HG02981 (cell line): ENCODE measurements at regions not wholly inside any gene's neighbourhood (a gene's known extent, or its start where the extent isn't known, plus 50 kb on each side); places are given as distances from the start of the nearest gene placed in this dataset.
"Not testable (repeated sequence)": the region's sequence is repeated elsewhere in the genome, so short reads cannot be mapped to it uniquely, and the experiment has no call there.

Experiments
- ATAC-seq: cut with Tn5 transposase; IDR thresholded peaks from one replicate; pipeline ENCODE4 v1.9.1; 2021; ENCODE audit warnings: mild to moderate bottlenecking, moderate library complexity; ENCODE audit not compliant: unreplicated experiment

DNA sequence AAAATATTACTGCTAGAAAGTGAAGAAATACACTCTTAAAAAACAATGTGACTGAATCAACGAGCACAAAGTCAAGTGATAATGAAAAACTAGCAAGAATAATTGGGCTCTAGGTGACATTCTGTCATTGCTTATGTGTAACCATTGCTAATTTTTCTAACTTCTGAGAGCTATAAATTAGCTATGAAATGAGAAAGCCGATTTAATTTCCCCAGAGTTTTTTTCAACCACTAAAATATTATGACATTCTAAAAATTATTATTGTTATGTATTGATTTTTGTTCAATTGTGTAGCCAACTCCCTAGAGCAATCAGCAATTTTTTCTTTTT is 458.6 kb upstream of the ATXN8OS start:
- ATAC-seq: no peak

DNA sequence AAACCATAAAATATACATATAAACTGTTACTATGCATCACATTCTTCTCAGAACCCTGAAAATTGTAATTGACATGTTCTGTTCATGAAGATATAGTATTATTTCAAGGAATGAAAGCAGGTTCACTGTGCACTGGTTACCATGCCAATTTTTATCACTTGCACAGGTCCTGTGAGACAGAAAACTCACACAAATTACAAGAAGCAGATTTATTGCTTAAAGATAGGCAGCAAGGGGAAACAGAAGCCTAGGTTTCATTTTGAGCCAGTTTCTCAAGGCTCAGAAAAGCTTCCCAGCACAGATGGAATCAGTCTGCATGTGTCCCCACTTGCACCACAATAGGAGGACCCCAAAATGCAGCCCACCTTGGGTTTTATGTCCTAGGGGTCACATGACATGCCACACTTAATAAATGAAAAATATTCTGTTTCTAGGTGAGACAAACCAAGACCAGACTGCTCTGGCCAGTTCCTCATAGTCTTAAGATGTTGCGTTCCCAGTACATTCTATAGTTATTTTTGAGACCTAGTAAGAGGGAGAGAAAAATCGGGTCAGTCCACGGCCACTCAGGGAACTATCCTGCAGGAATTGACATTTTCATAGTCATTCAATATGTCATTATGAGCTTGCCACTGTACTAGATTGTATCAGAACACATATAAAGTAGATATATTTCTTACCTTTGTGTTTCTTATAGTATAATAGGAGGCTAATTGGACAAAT is 459.1 kb upstream of the ATXN8OS start:
- no peak for ATAC-seq

DNA sequence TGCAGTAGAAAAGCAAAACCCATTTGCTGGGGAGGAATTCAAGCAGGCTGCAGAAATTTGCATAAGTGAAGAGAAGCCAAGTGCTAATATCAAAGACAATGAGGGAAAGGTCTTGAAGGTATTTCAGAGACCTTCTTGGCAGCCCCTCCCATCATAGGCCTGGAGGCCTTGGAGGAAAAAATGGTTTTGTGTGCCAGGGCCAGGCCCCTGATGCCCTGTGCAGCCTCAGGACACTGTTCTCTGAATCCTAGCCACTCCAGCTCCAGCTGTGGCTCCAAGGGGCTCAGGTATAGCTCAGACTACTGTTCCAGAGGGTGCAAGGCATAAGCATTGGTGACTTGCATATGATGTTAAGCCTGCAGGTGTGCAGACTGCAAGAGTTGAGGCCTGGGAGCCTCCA is 463.2 kb upstream of the ATXN8OS start:
- ATAC-seq: no peak

DNA sequence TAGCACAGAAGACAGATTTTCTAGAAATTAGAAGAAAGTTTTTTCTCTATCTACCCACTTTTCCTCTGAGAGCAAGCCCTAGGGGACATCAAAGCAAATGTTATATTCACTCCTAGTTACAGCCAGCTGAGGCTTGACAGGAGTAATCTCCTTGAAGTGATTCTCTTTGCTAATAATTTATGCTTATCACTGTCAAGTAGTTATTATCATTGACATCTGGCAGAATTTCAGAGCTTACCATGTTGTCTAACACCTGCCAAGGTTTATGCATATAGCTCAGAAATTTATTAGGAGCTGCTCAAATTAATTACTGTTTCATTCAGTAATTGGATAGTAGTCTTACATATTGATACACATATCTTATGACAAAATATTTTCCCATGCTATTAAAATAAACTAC is 465.9 kb upstream of the ATXN8OS start:
- ATAC-seq: no peak

DNA sequence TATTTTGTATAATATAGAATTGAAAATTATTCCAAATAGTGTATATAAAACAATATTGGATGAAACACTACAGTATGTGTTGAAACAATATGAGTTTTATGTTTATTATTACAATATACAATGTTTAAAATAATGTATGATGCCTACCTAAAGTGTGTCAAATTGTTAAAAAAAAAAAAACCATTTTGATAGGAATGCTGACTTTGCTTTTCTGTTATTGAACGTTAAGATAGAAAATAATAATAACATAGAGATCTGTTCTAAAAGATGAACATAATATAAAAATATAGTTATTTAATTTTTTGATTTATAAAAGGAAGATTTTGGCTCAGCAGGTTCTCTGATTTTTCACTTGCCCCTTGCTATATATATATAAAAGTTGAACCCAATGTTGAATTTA is 474.6 kb upstream of the ATXN8OS start:
- ATAC-seq: no peak

DNA sequence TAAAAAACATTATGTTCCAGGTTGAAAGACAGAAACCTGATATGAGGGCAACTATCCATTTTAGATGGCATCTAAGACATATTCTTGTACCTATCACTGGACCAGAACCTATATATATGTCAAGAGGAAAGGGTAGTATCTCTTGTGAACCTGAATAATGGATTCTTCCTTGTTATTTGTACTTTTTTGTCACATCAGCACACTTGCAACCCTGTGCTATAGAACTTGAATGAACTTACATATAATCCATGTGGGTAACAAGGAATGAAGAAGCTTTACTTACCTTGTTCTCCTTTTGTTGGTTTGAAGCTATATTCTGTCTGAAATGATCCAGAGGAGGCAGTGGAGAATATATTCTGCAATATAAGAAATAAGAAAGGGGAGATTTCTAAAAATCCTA is 483.7 kb upstream of the ATXN8OS start:
- no peak for ATAC-seq

DNA sequence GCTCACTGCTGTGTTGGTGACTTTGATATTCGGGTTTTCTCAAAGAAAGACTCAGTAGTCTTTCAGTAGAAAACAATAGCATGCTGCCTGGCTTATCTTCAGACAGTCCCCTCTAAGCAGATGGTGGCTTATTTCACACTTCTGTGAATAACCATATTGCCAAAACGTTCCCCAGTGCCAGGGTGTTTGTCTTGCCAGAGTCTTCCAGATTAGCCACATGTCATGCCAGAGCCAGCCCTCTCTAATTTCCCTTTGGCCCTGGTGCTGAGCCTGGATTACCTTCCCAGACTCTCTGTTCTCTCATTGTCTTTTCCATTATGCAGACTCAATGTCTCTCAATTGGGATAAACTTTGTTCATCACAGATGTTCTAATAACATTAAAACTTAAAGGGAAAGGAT is 488.0 kb upstream of the ATXN8OS start:
- no peak for ATAC-seq

DNA sequence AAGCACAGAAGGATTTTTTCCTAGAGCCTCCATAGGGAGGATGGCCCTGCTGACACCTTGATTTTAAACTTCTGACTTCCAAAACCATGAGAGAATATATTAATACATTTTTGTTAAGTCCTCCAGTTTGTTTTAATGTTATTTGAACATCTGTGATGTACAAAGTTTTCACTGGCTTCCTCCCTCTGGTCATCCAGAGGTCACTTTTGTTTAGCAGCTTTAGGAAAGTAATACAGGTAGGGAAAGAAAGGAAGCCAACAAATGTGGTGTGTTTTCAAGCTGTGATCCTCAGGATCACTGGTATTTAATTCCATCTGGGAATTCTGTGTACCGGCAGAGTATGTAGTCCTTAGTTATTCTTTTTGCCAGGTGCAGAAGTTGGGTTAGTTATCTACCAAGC is 488.8 kb upstream of the ATXN8OS start:
- no peak for ATAC-seq

DNA sequence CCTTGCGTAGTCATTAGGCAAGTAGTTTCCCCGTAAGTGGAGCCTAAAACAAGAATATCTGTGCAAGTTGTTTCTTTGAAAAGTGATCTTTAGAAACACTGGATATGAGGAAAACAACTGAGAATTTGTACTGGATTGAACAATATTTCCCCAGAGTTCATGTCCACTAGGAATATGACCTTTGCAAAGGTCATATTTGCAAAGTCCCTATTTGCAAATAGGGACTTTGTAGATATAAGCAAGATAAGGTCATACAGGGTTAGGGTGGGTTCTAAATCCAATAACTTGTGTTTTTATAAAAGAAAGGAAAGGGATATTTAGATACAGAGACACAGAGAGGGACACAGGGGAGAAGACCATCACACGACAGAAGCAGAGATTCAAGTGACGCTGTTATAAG is 489.2 kb upstream of the ATXN8OS start:
- no peak for ATAC-seq

DNA sequence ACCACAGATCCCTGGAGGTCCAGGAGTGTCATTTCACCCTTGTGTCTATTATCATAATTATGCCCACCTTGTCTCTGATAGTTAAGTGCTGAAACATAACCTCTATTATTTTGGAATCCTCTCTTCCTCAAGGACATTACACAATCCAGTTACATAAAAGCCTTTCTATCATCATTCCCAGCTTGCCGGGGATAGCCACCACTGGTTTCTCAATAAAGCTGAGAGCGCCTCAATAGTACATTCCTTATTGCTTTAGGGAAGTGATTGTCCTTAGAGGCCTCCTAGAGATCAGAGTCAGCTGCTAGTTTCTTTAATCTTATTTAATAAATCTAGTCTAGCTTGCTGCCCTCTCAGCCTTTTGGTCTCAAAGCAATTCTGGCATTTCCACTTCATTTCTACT is 490.0 kb upstream of the ATXN8OS start:
- ATAC-seq: no peak

DNA sequence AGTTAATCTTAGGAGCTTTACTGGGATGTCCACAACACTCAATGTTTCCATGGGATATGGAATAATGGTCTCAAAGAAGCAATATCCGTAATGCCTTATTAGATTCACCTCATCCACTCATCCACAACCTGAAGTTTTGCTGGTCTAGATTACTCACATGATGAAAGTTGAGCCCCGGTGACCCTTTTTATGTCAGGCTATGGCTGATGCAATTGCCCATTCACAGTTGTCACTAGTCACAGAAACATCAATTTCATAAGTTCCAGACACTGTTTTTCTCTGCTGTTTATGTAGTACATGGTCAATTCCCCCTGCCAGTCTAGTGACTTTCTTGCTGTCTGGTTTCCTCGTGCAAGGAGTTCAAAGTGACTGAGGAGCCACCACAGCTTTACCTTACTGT is 491.2 kb upstream of the ATXN8OS start:
- no peak for ATAC-seq

DNA sequence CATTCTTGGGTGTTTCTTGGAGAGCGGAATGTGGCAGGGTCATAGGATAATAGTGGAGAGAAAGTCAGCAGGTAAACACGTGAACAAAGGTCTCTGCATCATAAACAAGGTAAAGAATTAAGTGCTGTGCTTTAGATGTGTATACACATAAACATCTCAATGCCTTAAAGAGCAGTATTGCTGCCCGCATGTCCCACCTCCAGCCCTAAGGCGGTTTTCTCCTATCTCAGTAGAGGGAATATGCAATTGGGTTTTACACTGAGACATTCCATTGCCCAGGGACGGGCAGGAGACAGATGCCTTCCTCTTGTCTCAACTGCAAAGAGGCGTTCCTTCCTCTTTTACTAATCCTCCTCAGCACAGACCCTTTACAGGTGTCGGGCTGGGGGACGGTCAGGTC is 492.6 kb upstream of the ATXN8OS start:
- ATAC-seq: not testable (repeated sequence)

DNA sequence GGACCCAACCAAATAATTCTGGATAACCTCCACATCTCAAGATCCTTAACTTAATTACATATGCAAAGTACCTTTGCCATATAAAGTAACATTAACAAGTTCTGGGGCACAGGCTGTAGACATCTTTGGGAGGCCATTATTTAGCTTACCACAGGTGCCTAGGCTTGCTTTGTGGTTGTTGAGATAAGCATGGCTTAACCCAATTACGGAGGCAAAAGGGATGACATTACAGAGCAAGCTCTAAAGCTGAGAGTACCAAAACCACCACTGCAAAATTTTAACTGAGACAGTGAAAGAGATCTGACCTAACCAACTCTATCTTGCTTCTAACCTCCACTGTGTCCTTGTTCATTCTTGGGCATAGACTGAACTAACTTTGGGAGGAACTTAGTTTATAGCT is 502.9 kb upstream of the ATXN8OS start:
- no peak for ATAC-seq

DNA sequence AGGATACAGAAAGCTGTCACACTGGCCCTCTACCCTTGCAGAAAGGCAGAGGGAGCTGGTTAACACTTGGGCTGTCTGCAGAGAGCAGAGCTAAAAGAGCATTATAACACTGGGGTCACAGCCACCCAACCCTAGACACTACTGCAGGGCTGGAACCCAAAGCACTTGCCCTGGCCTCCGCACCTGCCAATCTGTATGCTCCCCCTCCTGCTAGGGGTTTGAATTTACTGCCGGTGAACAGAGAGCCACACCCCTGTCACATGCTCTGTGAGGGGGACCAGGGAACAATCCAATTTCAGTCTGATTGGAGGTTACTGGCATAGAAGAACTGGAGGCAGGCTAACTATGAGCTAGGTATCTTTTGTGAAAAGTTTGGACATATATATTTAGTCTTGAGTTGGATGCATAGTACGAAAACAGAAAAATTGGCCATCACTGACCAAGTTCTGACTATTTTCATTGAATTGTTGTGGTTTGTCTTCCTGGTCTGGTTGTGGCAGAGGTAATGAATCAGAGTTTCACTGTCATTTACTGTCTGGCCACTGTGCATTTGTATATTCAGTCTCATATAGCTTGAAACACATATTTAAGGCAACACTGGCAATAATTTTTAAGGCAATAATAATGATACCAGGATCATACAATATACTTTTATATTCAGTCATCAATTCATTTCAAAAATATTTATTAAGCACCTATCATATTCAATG is 504.3 kb upstream of the ATXN8OS start:
- no peak for ATAC-seq

DNA sequence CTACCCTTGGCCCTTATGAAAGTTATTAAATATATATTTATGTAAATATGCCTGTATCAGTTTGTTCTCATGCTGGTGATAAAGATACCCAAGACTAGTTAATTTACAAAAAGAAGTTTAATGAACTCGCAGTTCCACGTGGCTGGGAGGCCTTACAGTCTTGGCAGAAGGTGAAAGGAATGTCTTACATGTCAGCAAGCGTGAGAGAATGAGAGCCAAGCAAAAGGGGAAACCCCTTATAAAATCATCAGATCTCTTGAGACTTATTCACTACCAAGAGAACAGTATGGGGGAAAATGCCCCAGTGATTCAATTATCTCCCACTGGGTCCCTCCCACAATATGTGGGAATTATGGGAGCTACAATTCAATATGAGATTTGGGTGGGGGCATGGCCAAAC is 506.0 kb upstream of the ATXN8OS start:
- ATAC-seq: no peak

DNA sequence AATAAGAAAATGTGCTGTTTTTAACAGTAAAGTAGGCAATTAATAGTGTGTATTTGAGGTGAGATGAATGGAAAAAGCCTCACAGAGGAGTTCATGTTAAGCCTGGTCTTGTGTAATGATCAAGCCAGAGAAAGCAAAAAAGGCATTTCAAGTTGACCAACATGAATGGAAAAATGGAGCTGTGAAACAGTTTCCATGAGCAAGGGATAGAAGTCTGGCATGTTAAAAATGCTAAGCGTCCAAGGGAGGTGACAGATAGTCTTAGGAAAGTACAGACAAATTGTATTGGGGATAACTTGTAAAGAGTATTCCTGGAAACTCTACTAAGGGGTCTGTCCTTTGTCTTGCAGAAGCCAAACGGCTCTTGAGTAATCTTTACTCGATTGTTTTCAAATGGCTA is 506.8 kb upstream of the ATXN8OS start:
- no peak for ATAC-seq

DNA sequence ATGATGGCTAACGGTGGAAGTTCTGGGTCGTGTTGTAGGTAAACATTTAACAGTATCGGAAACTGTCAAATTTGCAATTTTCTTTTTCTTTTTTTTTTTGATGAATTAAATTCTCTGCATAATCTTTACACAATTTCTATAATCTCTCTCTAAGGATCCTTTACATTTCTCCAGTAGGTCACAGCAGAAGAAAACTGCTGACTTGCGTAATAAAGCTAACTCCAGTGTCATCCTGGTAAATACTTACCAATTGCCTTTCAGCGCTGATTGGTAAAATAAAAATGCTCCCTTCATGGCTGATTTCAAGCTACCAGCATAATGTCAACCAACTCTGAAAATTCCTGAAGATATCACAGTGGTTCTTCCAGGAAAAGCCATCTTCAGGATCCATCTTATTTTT is 510.5 kb upstream of the ATXN8OS start:
- no peak for ATAC-seq

DNA sequence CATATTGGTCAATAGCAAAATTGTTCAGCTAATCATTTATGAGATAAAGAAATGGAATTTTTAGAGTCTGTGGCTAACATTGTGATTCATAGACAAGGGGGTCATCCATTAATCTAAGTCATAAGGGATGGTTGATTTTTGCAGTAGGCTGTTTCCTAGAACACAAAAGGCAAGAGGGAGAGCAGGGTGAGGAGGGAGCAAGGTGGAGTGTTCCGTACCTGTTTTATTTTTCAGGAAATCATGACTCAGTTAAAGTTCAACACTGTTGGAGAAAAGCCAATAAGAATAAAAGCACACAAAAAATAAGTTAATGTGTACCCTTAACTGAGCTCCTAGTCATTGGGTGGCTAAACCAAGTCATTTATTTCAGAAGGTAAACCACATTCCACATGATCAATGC is 512.4 kb upstream of the ATXN8OS start:
- ATAC-seq: no peak

DNA sequence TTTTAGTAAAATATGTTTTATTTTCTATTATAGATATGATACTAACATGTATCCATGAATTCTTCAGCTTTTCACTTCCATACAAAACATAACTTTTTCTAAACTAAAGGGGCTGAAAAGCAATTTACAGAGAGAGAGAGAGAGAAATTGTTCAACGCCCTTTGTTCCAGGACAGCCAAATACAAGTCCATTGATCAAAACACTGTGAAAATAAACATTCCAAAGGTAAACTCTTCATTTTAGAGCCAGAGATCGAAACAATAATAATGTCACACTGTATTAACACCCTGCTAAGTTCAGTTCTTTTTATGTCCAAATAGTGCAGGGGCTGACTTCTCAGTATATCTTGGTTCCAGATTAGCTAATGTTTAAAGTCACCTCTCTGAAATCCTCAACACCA is 516.2 kb upstream of the ATXN8OS start:
- no peak for ATAC-seq

DNA sequence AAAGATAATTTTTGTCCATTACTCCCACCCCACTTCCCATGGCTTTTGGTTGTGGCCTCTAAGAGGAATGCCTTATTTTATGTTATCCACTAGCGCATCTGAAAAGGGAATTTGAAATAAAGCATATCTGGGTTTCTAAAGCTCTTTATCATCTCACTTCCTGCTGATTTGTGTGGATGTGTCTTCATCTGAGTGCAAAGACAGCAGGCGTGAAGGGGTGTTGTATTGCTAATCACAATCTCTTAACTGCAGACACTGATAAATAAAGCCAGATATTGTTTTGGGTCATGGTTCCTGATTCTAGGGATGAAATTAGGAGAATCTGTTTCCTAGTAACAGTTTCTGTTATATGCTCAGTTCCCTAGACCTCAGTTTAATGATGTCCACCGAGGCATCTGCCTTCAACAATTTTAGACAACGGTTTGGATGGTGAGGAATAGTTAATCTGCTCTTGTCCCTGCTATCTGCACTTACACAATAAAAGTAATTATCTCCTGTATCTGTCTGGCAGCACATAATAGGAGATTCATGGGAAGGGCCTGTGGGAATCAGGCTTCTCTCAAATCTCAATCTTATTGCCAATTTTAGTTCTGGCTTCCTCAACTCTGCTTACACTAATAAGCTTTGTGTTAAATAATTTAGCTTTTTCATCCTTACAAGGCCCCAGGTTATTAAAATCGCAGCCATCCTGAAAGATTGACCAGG is 517.9 kb upstream of the ATXN8OS start:
- ATAC-seq: no peak

DNA sequence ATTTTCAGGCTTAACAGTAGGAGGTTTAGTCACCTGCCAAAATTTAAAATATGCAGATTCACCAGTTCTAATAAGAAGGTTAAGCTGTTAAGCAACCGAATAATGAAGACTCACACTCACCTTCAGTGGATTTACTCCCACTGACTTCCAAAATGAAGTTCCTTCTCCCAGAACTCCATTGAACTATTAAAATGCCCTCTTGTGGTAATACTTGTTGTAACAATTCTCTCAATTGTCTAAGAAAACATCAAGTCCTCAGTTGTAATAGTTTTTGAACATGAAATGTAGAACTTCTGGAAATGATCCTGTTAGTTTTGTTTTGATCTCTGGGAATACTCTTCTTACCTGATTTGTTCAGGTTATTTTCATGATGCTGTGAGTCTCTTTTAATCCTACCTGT is 522.0 kb upstream of the ATXN8OS start:
- ATAC-seq: no peak

DNA sequence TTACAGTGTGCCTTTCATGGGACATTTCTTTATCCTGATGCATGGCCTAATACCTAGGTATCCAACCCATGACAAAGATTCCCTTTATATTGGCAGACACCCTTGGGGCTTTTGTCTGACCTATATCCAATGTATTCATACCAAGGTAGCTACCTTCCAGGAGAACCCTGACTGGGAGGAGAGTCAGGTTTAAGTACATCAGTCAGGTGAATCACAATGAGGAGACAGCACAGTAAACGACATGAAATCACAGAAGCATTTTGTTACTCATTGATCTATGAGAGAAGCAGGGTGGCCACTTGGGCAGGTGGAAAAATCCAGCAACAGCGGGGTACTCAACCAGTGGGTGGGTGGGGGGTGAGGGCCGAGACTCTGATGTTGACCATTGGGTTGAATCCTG is 527.4 kb upstream of the ATXN8OS start:
- ATAC-seq: no peak
